LHCN-M2 (cell line): ENCODE measurements at regions not wholly inside any gene's neighbourhood (a gene's known extent, or its start where the extent isn't known, plus 50 kb on each side); places are given as distances from the start of the nearest gene placed in this dataset.
"Not testable (repeated sequence)": the region's sequence is repeated elsewhere in the genome, so short reads cannot be mapped to it uniquely, and the experiment has no call there.

Source experiments
- DNase-seq: peaks from one replicate; pipeline ENCODE4 v3.0.0-alpha.2; 2012; ENCODE audit warnings: low read depth

DNA sequence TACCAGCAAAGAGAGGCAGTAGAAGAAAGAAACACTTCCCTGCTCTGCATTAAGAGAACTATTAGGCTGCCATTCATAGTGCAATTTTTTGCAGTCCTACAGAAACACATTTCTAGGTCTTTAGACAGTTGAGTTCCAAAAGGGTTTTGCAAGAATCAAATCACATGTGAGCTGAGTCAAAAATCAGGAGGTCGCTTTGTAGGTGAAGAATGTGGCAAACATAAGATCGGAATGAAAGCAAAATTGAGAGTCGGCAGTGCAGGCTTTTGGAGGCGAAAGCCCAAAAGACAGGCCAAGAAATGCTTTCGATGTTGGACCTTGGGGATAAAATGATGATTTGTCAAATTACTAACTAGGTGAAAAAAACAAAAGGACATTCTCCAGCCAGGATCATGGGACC lies 213.5 kb upstream of the NRIP1 start:
- no peak for DNase-seq

DNA sequence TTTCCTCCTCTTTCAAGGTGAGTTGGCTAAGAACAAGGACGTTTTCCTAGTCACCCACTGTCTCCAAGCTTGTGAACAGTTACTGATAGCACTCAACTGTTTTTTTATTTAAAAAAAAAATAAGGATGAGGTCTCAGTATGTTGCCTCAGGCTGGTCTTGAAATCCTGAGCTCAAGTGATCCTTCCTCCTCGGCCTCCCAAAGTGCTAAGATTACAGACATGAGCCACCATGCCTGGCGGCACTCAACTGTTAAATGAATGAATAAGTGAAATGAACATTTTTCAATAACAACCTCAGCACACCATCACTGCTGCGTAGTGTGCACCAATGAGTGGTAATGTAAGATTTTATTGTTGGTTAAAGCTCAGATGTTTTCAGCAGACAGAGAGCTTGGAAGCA lies 214.1 kb upstream of the NRIP1 start:
- no peak for DNase-seq

DNA sequence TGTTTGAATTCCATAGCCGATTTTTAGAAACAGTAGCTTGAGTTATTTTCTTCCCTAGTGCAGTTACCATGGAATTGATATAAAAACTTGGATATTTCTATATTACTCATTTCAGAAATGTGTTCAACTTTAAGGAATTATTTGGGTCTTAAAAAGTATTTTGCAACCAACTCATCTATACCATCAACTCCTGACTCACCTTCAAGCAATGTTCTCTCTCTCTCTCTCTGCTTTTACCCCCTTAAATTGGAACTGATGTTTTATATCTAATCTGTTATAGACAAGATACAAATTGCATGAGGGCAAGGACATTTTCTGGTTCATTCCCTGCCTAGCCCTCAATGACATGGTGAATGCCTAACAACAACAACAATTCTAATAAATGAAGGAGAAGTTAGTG lies 214.7 kb upstream of the NRIP1 start:
- no peak for DNase-seq

DNA sequence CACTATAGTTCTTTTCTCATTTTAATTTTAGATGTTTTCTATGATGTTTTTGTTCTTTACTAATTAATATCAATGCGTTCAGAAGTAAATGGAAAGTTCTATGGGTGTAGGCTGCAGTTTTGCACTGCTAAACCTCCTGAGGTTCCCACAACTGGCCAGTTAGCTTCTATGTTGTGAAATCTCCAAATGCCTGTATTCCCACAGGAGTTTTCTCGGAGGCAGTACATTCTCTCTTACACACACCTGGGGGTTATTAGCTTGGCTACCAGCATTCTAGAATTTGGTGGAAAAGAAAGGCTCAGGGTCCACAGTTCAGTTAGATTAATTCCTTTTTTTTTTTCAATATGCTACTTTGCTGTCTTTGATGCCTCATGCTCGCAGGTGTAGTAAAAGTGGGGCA lies 216.9 kb upstream of the NRIP1 start:
- no peak for DNase-seq

DNA sequence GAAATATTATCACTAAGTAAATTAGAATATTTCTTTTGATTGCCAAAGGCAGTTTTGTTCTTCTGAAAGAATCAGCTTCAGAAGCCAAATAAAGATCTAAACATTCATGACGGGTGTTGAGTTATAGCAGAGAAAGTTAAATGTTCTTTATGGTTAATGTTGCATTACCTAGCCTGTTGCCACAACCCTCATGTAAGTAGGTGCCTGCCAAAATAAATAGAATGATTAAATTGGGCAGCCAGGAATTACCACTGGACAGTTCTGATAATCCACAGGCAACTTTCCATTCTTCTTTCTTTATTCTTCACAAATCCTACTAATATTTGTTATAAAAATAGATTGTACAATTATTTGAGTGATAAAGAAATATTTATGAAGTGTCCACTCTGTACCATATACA lies 217.9 kb upstream of the NRIP1 start:
- DNase-seq: no peak

DNA sequence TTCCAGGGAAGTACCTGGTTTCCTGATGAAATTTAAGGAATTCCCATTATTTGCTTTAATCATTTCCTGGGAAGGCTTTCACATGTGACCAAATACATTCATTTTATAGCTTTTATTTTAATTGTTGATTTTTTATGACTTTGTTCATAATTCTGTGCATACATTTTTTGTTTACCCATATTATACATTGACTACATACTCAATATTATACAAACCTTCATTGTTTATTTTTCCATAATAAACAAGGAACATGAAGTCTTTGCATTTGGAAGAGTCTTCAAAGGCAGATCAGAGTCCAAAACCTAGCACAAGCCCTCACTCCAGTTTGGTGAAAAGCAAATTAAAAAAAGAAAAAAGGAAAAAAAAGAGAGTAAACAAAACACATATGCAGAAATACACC lies 218.3 kb upstream of the NRIP1 start:
- no peak for DNase-seq

DNA sequence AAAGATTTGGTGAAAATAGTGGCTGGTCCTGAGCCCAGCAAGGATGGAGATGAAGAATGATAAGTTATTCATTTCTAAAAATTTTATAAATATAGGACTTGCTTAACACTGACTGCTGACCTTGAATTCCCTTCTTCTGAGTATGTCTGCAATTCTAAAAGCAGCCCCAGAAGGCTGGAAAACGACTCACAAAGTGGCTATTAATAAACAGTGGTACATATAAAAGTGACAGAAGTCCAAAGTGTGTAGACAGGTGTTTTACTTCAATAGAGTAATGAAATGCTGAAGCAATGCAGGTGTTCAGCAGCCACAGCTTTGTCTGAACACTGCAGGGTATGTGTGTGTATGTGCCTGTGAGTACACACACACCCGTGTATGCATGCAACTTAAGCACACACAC lies 219.0 kb upstream of the NRIP1 start:
- peak; percentile 54 for DNase-seq

DNA sequence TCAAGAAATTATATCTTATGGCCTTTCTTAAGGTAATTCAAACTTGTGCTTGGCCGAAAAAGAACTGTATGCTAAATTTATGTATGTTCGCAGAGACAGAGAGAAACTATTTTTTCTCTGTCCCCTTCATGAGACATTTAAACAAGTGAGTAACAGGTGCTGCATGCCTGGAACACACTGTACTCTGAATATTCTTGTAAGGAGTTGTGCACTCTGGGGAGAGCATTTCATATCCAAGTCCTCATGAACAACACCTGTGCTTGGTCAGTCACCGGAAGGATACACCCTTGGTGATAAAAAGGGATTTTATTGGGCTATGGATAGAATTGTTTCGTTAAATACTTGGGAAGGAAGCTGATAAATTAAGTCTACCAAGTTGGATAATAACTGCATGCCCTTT lies 220.8 kb upstream of the NRIP1 start:
- DNase-seq: peak; percentile 89

DNA sequence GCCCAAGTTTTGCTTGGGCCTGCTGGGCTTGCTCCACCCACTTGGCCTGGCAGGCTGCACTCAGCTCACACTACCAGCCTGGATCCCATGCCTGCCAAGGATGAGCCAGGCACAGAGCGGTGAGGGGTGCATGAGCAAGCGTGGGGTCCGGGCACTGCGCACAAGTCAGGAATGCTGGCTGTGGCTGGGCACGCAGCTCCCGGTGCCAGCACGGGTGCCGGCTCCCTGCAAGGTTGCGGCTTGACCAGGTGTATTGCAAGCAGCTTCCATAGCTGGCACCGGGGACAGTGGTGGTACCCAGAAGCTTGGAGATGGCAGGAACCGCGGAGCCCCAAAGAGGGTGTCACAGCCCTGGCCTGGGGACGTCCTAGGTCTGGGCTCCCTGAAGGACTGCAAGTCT lies 224.4 kb upstream of the NRIP1 start:
- DNase-seq: no peak

DNA sequence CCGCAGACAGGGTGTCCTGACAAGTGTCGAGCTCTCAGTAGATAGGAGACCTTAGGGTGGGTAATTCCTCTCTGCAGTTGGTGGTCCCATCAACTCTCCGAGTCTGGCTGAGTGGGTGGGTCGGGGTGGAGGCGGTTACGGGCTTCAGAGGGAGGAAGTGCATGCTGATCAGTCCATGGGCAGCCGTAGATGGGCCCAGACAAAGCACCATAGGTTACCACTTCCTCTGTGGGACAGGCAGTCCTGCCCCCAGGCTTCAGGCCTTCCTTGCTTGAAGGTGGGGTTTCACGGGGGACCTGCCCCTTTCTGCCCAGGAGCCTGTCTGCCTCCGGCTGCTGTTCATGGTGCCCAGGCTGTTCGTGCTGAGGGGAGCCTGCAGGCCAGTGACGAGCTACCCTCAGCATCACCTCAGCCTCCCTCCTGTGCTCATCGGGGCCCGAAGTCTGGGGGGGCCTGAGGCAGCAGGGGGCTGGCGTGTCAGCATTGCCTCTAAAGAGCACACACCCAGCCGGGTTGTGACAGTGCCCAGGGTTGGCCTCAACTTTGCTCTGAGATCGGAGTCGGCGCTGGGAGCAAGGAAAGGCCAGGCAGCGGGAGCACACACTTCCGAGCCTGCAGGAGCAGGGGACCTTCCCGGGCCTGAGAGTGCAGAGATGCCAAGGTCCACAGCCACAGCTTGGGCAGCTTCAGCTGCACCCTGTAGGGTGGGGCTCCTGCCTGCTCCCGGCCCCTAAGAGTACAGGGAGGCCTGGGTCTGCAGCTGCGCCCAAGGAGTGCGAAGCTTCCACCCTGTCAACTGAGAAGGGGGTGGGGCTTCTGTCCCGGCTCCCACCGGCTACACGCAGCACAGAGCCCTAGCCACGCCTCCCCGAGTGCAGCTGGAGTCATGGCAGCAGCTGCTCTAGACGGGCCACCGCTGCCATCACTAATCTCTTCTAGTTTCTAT lies 225.4 kb upstream of the NRIP1 start:
- DNase-seq: no peak

DNA sequence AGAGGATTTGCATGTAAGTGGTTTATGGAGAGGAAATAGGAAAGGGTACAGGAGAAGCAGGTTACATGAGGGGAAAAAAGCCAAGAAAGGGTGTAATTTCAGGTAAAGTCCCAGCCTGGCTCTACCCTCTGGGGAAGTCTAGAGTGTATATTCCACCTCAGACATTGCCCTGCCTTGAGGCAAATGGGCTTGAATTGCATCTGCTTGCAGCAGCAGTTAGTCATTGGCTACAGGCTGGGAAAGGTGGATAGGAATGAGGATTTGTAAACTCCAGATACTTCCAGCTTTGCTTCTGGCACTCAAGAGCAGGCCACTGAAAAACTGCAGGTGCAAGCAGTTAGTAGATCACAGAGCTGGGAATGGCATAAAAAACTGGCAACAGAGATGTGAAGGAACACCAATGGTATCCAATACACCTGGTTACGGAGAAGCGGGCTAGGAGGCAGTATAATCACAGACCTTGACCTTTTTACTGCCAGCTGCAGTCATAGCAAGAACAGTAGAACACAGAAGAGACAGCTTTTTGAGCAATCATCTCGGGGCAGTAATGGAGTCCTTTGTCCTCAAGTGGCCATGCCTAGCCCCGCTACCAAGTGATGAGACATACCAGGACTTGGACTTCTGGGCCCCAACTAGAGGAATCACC lies 226.9 kb upstream of the NRIP1 start:
- no peak for DNase-seq

DNA sequence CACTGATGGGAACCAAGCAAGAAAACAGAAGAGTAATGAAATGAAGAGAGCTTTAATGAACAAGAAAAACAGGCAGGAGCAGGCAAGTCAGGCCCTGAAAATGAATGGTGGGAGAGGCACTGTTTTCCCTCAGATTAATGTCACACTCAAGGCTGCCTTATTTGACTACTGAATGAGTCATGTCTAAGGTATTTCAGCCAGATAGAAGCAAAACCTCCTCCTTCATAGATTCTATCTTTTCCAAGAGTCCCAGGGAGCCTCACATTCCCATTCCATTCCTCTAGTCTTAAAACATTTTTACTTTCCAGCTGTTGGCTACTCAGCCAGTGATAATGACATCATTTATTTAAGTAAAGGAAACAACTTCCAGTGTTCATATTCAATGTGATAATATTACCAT lies 228.4 kb upstream of the NRIP1 start:
- DNase-seq: peak; percentile 96

DNA sequence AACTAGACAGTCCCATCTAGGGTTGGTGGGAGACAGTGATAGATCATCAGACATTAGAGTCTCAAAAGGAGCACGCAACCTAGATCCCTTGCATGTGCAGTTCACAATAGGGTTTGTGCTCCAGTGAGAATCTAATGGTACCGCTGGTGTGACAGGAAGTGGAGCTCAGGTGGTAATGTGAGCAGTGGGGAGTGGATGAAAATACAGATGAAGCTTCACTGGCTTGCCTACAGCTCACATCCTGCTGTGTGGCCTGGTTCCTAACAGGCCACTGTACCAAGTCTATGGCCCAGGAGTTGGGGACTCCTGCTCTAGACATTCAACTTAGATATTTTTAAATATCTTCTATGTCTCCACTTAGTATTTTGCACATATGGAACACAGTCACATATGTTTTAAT lies 231.1 kb upstream of the NRIP1 start:
- DNase-seq: no peak

DNA sequence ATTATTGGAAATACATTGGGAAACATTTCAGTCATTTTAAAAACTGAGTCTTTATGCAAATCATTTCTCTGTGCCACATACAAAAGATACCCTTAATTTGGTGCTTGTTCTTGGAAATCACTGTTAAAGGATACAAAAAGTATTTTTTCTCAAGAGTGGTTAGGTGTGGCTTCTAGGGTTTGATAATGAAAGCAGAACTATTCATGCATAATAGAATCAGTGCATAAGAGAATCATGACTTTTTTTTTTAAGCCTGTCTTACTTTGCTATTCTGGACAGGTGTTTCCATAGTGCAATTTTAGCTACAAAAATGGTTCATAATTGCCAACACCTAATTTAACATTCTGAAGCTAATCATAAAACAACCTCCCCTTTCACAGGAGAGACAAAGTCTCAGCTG lies 233.0 kb upstream of the NRIP1 start:
- no peak for DNase-seq

DNA sequence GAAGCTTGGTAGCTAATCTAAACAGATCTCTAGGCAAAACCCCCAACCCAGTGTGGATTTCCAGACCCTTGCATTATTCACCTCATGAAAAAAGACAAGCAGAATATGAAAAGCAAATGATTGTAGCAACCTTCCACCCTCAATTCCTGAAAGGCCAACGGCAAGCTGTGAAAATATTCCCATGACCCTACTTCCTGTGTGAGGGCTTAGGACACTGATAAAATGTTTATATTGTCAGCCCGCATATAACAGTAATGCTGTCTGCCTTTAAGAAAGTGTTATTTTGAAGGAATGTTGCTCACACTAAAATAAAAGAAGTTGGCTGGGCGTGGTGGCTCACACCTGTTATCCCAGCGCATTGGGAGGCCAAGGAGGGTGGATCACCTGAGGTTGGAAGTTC lies 233.5 kb upstream of the NRIP1 start:
- DNase-seq: no peak

DNA sequence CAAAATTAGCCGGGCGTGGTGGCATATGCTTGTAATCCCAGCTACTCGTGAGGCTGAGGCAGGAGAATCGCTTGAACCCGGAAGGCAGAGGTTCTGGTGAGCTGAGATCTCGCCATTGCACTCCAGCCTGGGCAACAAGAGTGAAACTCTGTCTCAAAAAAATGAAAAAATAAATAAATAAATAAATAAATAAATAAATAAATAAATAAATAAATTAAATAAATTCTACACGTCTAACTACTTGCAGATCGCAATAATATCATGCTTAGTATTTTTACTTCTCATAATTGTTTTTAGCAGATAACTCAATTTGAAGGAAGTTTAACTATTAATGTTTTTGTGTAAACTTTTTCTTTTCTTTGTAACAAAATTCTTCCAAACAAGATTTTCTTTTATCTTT lies 234.0 kb upstream of the NRIP1 start:
- DNase-seq: not testable (repeated sequence)

DNA sequence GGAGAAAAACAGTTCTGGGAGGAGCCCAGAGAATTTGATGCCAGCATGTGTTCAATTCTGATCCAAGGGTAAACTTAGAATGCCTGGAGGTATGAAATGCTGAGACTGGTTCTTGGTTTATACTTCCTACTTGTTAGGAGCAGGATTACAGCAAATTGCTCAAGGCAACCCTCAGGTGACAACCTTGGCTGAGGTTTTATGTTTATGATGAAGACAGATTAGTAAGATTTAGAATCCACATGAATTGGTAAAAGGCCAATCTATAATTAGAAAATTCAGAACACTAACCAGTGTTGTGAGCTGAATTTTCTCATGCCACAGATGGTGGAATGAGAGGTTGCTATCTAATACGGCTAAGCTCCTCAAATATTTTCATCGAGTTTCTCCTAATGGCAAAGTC lies 235.3 kb upstream of the NRIP1 start:
- no peak for DNase-seq

DNA sequence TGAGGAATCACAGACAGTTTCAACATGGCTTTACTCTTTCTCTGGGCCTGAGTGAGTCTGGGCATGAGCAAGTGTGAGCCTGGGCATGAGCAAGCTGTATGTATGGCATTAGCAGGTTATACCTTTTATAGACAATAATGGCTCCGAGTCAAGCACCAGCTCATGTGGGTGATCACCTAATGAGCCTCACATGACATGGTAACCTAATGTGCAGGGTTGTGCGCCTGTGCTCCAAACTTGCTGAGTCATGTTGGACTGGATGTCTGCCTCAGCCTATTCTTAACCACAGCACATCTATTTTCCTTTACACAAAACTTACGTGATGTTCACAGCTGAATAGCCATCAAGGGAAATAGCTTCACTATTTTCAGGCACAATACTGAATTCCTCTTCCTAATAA lies 236.2 kb upstream of the NRIP1 start:
- peak; percentile 40 for DNase-seq

DNA sequence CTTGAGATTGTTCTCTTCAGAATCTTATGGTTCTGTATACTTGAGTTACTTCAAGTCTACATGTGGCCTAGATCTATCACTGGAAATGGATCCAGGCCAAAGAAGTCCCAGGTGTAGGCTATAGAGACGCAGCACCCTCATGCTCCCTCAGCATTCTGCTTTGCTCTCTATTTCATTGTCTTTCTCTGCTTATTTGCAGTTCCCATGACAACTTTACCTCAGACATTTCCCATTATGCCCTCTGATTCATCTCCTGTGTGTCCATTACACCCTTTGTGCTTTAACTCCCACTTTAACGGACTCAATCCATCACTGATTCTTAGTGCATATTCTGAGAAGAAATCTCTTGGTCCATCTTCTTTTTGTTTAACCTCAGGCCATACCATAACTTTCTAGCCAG lies 236.9 kb upstream of the NRIP1 start:
- no peak for DNase-seq

DNA sequence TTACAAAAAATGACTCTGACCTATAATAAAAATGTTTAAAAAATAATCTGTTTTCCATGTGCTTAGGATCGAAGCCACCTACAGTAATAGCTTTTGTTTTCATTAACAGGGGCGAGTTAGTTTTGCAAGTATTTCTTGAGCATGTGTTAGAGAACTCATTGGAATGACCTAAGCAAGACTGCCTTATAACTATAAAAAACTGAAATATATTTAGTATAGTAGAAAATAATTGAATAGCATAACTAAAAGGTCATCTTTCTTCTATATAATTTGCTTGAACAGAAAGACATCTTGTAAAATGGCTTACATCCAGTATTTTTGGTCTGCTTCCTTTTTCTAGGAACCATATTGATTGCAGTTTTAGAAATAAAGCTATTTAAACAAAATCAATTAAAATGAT lies 241.5 kb upstream of the NRIP1 start:
- no peak for DNase-seq

DNA sequence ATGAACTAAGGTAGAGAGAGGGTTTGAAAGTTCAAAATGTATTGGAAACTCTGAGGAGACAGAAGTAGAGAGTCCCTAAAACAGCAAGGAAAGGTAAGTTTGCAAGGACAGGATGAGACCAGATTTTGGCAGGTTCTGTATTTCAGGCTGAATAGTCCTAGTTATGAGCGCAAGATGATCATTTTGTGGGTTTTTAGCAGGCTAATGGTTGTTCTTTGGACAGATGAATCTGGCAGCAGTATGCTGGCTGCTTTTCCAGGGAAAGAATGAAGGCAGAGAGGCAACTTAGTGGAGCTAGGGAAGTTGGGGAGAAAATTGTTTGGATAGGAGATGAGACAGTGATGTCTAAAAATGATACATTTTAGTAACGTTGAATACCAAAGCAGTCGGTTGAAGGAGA lies 243.5 kb upstream of the NRIP1 start:
- DNase-seq: no peak

DNA sequence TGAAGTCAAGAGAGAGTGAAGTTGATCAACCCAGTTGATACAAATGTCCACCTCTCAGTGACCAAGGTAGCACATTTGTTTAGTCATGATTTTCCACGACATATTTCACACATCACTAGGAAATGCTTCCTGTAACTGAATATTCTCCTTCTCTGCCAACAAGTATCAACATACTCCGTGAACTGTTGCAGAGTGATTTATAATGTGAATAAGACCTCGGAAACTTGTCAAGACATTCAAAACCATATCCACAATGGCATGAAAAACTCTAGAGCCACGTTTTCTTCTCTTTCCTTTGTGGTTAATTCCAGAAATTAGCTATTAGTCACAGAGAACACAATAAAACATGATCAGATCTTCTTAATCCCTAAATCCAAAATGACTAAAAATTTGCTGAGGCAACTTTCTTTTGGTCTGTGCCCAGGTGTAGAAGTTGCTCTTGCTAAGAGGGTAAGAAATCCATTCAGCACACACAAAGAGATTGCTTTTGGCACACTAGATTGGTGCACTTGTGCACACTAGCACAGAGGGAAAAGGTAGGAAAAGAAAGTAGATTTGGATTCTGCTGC lies 244.3 kb upstream of the NRIP1 start:
- DNase-seq: peak; percentile 57

DNA sequence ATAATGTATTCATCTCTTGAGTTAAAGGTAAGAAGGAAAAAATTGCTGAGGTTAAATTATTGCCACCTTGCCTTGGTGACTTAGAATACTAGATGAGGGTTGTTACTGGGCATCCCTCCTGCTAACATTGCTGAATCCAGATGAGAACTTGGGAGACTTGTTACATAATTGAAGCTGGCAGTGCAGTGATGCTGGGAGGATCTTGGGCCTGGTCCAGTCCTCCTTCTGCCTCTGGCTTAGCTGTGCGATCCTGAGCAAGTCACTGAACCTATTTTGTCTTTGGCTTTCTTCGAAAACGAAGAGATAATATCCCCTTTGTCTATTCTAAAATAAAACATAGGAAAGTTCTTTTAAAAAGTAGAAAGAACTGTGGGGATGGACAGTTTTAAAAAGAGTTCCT lies 244.9 kb upstream of the NRIP1 start:
- no peak for DNase-seq
